HG02610 (cell line): ENCODE measurements at regions not wholly inside any gene's neighbourhood (a gene's known extent, or its start where the extent isn't known, plus 50 kb on each side); places are given as distances from the start of the nearest gene placed in this dataset.
"Not testable (repeated sequence)": the region's sequence is repeated elsewhere in the genome, so short reads cannot be mapped to it uniquely, and the experiment has no call there.

Experiments
- ATAC-seq: cut with Tn5 transposase; IDR thresholded peaks from one replicate; pipeline ENCODE4 v1.9.1; 2021; ENCODE audit warnings: mild to moderate bottlenecking, moderate library complexity; ENCODE audit not compliant: unreplicated experiment

DNA sequence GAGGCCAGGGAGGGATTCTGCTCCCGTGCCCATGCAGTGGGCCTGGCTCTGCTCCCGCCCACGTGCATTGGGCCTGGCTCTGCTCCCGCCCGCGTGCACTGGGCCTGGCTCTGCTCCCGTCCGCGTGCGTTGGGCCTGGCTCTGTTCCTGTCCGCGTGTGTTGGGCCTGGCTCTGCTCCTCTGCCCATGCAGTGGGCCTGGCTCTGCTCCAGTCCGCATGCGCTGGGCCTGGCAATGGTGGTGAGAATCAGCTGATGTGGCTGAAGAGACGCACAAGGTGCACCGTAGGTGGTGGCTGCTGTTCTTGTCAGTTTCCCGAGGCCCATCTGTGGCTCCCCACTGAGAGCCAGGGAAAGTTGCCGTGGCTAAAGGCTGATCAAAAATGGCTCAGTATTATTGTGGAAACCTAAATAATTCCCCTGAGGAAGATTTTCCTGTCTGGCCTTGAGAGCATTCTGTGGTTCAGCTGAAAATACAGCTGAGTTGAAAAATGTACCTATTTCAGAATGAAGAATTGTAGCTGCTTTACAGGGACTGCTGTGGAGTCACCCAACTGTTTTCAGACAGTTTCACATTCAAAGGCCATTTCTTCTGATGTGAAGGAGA is 572.4 kb downstream of the GLRX3 start:
- ATAC-seq, result no peak

DNA sequence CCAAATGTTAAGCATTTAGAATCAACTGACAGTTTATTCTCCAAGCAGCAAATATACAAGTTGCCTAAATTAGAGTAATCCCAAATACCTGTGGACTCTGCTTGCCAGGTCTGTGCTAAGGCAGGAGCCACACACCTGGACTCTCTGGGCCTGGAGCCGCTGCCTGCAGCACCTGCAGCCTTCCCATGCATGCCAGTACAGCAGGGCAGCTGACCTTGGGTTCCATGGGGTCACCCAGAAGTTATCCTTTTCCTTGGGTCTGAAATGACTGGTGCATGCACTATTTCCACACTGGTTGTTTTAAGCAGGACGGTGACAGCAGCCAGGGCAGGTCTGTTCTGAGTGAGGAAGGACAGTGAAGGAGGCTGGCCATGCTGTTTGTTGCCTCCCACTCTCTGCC is 573.2 kb downstream of the GLRX3 start:
- ATAC-seq, result no peak

DNA sequence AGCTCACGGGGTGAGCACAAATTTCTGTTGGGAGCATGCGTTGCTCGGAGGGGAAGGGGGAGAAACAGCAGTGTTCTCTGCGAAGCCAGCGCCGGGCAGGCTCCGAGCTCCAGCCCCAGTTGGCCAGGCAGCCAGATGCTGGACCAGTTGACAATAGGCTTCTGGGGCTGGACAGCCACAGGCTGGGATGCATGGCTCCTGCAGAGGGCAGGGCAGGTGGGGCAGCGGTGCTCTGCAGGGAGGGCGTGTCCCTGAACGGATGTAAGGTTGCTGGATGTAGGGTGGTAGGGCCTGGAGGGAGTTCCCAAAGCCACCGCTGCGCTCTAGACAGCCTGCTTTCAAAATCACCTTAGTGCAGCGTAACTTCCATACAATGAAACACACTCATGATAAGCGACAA is 574.9 kb downstream of the GLRX3 start:
- no peak for ATAC-seq

DNA sequence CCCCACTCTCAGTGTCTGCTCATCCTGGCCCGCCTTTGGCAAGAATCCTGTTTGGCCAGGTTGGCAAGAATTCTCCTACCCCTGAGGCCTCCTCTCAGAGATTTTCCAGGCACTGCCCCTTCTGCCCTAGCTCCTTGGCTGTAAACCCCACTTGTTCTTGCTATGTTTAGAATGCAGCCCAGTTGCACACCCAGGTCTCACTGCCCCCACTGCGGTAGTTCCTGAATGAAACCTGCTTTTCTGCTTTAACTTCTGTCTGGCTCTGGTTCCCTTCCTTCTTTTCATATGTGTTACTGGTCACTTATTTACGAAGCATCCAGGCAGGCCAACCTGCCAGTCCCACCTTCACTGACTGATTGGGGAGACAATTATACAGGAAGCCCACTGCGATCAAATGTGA is 576.9 kb downstream of the GLRX3 start:
- ATAC-seq, result no peak

DNA sequence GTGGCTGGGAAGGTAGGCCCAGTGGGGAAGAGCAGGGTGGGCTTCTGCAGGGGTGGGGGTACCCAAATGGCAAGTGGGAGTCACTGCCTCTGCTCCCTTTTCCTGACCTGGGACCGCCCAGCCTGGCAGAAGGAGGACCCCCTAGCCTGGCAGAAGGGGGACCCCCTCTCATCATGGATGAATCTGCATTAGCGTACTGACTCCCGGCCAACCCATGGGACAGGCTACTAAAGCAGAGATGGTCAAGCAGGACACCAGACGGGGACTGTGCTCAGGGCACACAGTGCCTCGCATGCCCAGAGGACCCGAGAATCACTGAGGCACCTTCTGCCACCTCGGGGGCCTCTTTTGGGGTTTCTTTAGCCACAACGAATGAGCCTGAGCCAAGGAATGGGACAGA is 577.5 kb downstream of the GLRX3 start:
- no peak for ATAC-seq

DNA sequence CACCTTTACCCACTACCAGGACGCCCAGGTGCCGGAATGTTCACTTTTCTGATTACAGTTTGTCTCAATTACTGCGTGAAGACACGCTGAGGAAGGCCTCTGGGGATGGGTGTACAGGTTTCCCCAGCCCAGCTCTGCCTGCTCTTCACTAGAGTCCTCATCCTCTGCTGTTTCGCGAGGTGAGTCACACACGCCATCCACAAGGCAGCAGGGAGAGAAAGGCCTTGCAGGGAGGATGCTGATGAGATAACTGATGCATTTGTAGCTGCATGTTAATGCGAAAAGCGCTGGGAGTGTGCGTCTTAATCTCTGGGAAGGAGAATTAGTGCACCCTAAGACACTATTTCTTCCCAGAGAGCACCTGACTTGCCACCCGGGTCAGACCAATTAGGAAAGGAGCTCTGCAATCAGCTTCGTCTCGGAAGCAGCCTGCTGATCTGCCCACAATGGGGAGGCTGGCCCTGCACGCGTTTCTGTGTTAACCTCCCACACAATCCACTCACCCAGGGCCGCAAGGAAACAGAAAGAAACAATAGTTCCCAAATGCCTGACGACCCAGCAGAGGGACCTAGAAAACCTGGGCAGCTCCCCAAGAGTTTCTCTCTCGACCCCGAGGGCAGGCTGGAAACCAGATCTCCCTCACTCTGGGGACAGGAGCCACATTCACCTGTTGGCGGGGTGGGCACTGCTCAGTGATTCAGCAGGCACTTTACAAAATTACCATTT is 578.7 kb downstream of the GLRX3 start:
- ATAC-seq, result no peak

DNA sequence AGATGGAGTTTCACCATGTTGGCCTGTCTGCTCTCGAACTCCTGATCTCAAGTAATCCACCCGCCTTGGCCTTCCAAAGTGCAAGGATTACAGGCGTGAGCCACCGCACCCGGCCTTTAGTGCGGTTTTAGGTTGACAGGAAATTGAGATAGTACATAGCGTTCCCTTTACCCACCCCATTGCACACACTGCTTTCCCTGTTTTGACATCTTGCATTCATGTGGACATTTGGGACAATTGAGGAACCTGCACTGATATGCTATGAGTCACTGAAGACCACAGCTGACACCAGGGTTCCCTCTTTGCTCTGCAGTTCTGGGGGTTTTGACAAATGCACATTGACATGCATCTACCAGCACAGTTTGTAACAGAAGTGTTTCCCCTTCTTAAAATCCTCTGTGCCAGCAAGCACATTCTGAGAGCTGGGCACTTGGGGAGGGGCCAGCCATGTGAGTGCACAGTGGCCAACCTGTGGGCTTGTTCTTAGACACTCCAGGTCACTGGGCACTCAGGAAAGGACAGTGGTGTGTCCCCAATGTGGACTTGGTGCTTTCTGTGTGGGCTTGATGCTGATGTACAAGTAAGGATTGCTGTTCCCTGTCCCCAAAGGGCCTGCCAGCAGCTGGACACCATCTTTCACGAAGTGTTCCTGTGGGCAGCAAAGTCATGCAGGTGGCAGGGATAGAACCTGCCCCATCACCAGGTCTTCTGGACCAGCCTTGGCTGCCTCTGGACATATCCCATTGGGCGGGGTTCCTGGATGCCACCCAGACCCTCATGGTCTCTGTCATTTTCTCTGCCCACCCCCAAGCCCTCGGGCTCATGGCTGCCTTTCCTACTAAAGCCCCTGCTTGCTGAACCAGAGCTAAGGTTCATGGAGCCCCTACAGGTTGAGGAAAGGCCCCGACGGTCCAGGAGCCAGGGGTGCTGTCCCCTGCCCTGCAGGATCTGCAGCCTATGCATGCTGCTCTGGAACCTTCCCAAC is 579.8 kb downstream of the GLRX3 start:
- no peak for ATAC-seq

DNA sequence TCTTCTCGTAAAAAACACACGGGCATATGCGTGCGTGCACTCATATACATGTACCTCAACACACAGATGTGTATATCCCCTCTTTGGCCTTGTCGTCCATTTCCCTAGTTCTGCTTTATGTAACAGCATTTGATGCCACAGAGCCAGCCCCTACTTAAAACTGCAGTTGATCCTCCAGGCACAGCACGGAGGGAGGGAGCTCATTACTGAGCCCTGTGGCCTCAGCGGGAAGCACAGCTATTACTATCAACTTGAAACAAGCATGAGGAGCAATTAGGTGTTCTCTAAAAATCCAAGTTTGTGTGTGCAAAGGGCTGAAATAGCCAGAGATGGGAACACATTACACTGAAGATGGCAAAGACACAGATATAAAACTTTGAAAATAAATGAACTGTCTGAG is 580.9 kb downstream of the GLRX3 start:
- ATAC-seq, result no peak

DNA sequence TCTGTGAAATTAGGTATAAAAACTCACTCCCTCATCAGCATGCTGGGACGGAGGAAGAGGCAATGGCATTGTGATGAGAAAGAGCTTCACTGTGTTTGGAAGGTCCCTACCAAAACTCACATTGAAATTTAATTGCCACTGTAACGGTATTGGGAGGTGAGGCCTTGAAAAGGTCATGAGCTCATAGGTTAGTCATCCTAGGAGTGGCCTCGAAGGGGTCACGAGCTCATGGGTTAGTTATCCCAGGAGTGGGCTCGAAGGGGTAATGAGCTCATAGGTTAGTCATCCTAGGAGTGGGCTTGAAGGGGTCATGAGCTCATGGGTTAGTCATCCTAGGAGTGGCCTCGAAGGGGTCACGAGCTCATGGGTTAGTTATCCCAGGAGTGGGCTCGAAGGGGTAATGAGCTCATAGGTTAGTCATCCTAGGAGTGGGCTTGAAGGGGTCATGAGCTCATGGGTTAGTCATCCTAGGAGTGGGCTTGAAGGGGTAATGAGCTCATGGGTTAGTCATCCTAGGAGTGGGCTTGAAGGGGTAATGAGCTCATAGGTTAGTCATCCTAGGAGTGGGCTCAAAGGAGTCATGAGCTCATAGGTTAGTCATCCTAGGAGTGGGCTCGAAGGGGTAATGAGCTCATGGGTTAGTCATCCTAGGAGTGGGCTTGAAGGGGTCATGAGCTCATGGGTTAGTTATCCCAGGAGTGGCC is 582.7 kb downstream of the GLRX3 start:
- ATAC-seq, result not testable (repeated sequence)

DNA sequence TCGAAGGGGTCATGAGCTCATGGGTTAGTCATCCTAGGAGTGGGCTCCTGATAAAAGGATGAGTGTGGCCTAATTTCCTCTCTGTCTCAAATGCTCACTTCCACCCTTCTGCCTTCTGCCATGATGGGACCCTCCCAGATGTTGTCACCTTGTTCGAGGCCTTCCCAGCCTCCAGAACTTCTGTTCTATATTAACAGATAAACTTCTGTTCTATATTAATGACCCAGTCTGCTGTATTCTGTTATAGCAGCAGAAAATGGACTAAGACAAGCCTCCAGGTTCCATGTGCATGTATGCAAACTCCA is 583.2 kb downstream of the GLRX3 start:
- ATAC-seq, result no peak

DNA sequence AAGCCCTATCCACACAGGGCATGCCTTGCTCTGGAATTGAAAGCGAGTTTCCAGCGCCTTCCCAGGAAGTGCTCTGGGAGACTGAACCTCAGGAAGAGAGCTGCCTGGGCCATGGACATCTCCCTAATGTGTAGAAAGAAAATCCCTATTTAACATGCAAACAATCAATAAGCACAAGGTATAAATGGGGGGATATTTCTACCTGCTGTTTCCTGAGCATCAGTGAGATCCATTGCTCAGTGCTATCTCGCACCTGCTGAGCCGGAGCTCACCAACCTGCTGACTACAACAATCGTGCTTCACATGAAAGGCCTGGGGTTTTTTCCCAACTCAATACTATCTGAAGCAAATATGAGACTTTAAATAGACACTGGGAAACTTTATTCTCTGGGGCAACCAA is 584.0 kb downstream of the GLRX3 start:
- no peak for ATAC-seq

DNA sequence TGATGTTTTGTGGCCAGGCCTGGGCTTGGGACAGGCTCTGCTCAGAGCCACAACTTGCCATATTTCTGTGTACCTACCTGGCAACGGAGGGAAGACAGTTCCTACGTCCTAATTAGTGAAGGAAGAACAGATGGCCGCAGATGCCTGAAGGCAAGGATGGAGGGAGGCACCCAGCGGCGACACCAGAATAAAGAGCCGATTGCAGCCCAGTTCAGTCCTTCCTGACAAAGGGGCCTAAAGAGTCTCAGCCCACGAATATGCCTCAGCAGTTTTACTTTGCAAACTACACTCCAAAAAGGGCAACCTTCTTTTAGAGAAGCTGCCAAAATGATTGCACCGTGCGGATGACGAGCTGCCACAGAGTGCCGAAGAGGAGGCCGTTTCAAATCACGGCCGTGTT is 585.8 kb downstream of the GLRX3 start:
- ATAC-seq, result no peak

DNA sequence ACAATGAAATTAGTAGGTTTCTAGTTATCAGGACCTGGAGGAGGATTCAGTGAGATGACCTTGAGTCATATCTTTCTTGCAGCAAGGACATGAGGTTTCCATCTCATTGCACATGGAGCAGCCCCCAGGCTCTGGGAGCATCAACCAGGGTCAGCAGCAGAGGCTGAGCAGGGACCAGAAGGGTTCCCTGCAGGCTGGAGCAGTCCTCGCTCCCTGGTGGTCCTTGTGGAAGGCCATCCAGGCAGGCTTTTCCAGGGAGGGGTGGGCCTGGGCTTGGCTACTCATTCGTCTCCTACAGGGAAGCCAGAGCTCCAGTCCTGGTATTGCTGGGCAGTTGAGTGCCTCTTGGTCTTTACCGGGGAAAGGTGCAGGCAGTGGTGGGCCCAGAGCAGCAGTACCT is 587.5 kb downstream of the GLRX3 start:
- no peak for ATAC-seq

DNA sequence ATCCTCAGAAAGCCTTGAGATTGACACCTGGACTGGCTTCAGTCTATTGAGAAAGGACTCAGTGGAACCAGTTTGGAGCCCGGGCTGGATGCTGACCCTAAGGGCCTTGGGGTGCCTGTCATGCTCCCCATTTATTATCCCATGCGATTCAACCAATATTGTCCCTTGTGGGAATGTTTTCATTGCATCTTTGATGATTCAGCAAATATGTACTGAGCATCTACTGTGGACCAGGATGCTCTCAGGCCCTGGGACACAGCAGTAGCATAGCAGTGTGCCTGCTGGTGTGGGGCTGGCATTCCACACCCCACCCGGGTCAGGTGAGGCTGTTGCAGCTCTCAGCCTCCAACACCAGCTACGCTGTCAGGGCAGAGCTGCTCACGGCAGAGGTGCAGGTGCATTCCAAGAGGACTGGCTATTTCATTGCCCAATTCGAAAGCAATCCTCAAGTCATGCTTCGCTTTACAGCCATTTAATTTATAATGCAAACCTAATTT is 586.0 kb downstream of the TCERG1L start:
- ATAC-seq, result no peak

DNA sequence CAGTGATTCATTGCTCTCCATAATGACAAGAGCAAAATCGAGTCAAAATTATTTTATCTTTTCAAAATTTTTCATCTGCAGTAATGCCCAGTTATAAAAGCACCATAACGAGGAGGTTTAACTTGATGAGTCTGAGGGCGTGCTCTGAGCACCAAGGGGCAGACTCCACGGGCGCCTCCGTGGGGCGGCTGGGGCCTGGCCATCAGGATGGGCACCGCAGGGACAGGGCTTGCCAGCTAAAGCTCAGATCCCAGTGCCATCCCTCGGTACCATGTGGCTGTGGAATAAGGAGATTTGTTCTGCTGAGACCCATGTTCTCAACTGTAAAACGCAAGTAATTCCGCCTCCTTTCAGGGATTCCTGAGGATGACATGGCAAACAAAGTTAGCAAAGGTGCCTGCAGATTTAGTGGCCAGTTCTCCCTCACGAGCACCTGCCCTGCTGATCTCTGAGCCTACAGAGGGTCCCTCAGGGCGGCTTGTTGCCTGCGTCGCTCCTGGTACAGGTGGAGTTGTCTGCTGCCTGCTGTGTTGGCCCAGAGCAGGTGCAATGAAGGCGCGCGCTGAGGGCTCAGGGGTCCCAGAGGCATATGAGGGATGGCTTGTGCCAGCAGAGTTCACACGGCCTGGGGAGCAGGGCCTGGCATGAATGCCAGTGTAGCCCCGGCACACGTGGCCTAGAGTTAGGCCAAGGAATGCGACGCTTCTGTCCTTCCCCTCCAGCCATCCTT is 584.4 kb downstream of the TCERG1L start:
- no peak for ATAC-seq

DNA sequence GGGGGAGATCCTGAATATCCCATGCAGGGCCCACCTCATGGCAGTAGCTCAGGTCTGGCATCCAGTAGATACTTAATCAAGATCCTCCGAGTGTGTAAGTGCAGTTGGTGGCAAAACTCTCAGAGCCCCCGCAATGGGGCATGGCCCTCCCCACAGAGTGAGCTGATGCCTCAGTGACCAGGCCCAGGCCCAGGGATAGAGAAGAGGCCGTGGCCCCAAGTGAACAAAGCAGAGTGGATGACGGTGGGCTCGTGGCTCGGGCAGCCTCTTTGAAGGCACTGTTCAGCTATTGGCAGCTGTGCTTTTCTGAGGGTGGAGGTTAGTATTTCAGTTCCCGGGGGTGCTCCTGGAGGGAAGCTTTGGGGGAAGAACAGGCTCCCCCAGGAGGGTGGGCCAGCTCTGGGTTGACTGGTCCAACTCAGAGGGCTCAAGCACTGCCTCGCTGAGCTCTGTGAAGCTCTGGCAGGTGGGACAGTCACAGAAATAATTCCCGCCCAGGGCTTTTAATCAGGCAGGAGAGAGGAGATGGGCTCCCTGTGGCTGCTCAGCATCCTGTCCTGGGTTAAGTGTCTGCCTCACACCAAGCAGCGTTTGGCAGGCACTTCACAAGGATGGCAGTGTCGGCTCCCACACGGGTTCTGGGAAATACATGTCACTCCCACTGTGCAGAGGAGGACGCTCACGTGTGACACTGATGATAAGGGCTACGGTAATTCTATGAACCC is 583.6 kb downstream of the TCERG1L start:
- no peak for ATAC-seq

DNA sequence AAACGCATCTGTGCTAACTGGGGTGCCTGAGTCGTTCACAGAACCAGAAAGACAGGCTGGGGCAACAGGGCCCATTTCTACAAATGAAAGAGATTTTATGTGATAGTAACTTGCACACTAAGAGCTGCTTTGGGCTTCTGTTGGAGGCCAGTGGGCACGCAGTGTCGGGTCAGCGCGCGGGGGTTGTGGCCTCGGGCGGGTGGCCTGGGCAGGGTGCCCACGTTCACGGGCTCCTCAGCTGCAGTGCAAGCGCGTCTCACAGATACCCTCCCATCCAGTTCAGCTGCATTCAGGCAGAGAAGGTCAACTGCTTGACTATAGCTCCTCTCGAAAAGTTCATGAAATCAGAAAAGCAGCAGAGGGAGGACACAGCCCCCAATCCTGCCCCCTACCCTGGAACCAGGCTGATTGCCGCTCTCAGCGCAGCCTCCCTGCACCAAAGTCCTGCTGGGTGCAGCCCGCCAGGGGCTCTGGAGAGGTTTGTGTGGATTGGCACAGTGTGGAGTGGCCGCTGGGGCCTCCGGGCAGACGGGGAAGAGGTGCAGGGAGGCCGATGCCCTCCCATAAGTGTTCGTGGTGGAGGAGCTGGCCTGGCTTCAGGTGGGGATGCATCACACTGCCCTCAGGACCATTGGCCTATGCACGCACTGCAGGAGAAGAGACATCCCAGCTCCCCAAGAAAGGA is 582.8 kb downstream of the TCERG1L start:
- no peak for ATAC-seq

DNA sequence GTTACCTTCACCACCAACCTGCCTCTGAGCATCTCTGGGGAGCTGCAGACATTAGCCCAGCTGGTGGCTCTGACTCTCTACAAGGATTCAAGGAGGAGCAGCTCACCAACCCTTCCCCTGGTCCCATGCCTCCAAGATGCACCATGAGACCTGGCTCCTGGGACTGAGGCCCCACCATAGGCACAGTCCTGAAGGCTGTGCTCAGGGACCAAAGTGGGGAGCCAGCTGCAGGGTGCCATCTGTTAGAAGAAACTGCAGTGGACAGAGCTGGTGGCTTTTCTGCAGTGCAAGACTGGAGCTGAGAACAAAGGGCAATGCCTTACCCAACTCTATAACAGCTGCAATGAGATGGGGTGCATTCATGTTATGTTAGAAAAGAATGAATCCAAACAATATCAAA is 581.6 kb downstream of the TCERG1L start:
- no peak for ATAC-seq

DNA sequence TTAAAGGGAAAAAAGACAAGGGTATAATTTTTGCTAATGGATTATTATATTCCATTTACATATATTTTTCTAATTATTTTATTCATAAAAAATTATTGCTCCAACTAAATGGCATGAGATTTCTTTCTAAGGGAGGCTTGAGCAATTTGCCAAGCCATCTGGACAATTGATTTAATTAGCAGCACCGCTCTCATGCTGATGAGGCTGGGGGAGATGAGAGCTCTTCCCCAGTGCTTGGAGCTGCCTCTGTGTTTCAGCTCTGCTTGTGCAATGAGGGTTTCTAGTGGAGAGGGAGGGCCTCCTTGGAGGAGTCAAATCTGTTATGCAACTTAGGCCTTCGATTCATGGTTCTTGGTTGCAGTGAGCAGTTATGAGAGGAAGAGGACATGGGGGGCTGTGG is 574.3 kb downstream of the TCERG1L start:
- no peak for ATAC-seq
